CD4-positive, alpha-beta T cell treated with Interleukin-2 at 100 ng/mL for 4 hours (primary cell): ENCODE measurements at regions not wholly inside any gene's neighbourhood (a gene's known extent, or its start where the extent isn't known, plus 50 kb on each side); places are given as distances from the start of the nearest gene placed in this dataset.
A peak's percentile ranks its signal among the peaks of the same experiment; 100 is the strongest.
"Not testable (repeated sequence)": the region's sequence is repeated elsewhere in the genome, so short reads cannot be mapped to it uniquely, and the experiment has no call there.

ENCODE experiments used
- DNase-seq: peaks from one replicate; pipeline ENCODE4 v3.0.0-alpha.2; 2020; ENCODE audit warnings: low spot score

GRCh38 chr15:24733659-24734058, 58.1 kb downstream of the NPAP1 start:
- no peak for DNase-seq

GRCh38 chr15:24734396-24734795, 58.8 kb downstream of the NPAP1 start:
- no peak for DNase-seq

- no peak for DNase-seq
Measured at GRCh38 chr15:24745290-24745689, 69.7 kb downstream of the NPAP1 start.

GRCh38 chr15:24746094-24746493, 70.5 kb downstream of the NPAP1 start:
- DNase-seq = no peak

- no peak for DNase-seq
Measured at GRCh38 chr15:24747376-24747775, 71.8 kb downstream of the NPAP1 start.

- DNase-seq = no peak
Measured at GRCh38 chr15:24748812-24749439, 73.4 kb downstream of the NPAP1 start.

GRCh38 chr15:24752354-24752753, 76.8 kb downstream of the NPAP1 start:
- DNase-seq = no peak

GRCh38 chr15:24756101-24756500, 80.5 kb downstream of the NPAP1 start:
- no peak for DNase-seq

GRCh38 chr15:24760066-24760465, 84.5 kb downstream of the NPAP1 start:
- no peak for DNase-seq

GRCh38 chr15:24761704-24762302, 86.2 kb downstream of the NPAP1 start:
- DNase-seq = no peak

GRCh38 chr15:24763891-24764290, 88.3 kb downstream of the NPAP1 start:
- no peak for DNase-seq

GRCh38 chr15:24764375-24765171, 89.0 kb downstream of the NPAP1 start:
- no peak for DNase-seq

GRCh38 chr15:24766511-24767133, 91.0 kb downstream of the NPAP1 start:
- DNase-seq = no peak

GRCh38 chr15:24772266-24772665, 96.7 kb downstream of the NPAP1 start:
- no peak for DNase-seq

- peak; percentile 29 for DNase-seq
Measured at GRCh38 chr15:24772686-24773373, 97.3 kb downstream of the NPAP1 start.

GRCh38 chr15:24777307-24777706, 101.7 kb downstream of the NPAP1 start:
- DNase-seq = no peak

GRCh38 chr15:24784506-24784905, 108.9 kb downstream of the NPAP1 start:
- no peak for DNase-seq

GRCh38 chr15:24786347-24786746, 110.8 kb downstream of the NPAP1 start:
- no peak for DNase-seq

GRCh38 chr15:24802624-24803023, 127.0 kb downstream of the NPAP1 start:
- DNase-seq = not testable (repeated sequence)

GRCh38 chr15:24819680-24820079, 135.1 kb upstream of the SNRPN start:
- no peak for DNase-seq

GRCh38 chr15:24823473-24823872, 131.3 kb upstream of the SNRPN start:
- DNase-seq = no peak

- DNase-seq = no peak
Measured at GRCh38 chr15:24832282-24832681, 122.5 kb upstream of the SNRPN start.
